ENCODE measurements at regions not wholly inside any gene's neighbourhood (a gene's known extent, or its start where the extent isn't known, plus 50 kb on each side); places are given as distances from the start of the nearest gene placed in this dataset.
"Not testable (repeated sequence)": the region's sequence is repeated elsewhere in the genome, so short reads cannot be mapped to it uniquely, and the experiment has no call there.

- not testable (repeated sequence) for TF ChIP-seq CREB5 (CRISPR knock-in tag; IDR thresholded peaks at IDR 0.05; ENCODE audit: low read depth); ZNF70 (CRISPR knock-in tag; IDR thresholded peaks at IDR 0.05); GLIS3 (CRISPR knock-in tag; IDR thresholded peaks at IDR 0.05); PPARA (CRISPR knock-in tag; IDR thresholded peaks at IDR 0.05; ENCODE audit: borderline replicate concordance); PATZ1 (CRISPR knock-in tag; IDR thresholded peaks at IDR 0.05; ENCODE audit: borderline replicate concordance); ZFP30 (CRISPR knock-in tag; IDR thresholded peaks at IDR 0.05); CSDC2 (CRISPR knock-in tag; IDR thresholded peaks at IDR 0.05)
These were observed 320.9 kb downstream of the BCL2L11 start for GRCh38 chr2:111441614-111442013.

Data from SK-N-SH treated with all-trans-retinoic acid at 6 μM for 48 hours (cell line).